Pancreas (tissue), 10 donors: ENCODE measurements at regions not wholly inside any gene's neighbourhood (a gene's known extent, or its start where the extent isn't known, plus 50 kb on each side); places are given as distances from the start of the nearest gene placed in this dataset.

Source experiments
- ATAC-seq, 4 donors: fragments of 200-7000 bp; cut with Tn5 transposase; one replicate each; pipeline versions ENCODE4 v1.8.0 to v1.9.1; 2020; ENCODE audit warnings: mild to moderate bottlenecking in 4 of 4, moderate library complexity in 4 of 4
- DNase-seq, 6 donors: peaks; one replicate each; pipeline ENCODE4 v3.0.0-alpha.2; 2020
- FAIRE-seq: peaks from 2 replicates; lab custom pipeline; 2012; peaks lifted over from hg19 to GRCh38; lab: Jason Lieb, UNC
- H3K27ac ChIP-seq, 4 donors: fragments of 200-600 bp; sonication (generic); 1 replicate in 3 of 4; 2 replicates in 1 of 4; pipeline versions ENCODE4 v1.5.0 to v1.8.0; 2020
- H3K27me3 ChIP-seq, 4 donors: fragments of 200-600 bp; one replicate each; pipeline ENCODE4 v1.8.0; 2021
- H3K36me3 ChIP-seq, 3 donors: fragments of 200-600 bp; sonication (generic) in 1 of 3; one replicate each; pipeline versions ENCODE4 v1.5.0 to v1.8.0; 2020 to 2021
- H3K4me1 ChIP-seq, 3 donors: fragments of 200-600 bp; one replicate each; pipeline ENCODE4 v1.8.0; 2021
- H3K4me3 ChIP-seq, 4 donors: fragments of 200-600 bp; sonication (generic) in 2 of 4; one replicate each; pipeline versions ENCODE4 v1.5.0 to v1.8.0; 2020 to 2021
- H3K9me3 ChIP-seq, 4 donors: fragments of 200-600 bp; one replicate each; pipeline ENCODE4 v1.8.0; 2021
- CTCF ChIP-seq, 4 donors: fragments of 200-600 bp; sonication (generic) in 3 of 4; IDR thresholded peaks; one replicate each; pipeline versions ENCODE4 v1.5.0 to v1.8.0; 2021; ENCODE audit warnings: antibody characterized with exemption in 4 of 4
- WGBS, 2 donors: extraction: QIAGEN DNeasy Blood & Tissue Kit; methylation state at CpG; one replicate each; pipeline ENCODE4 v1.1.7; 2013; 5-methylcytosine and 5-hydroxymethylcytosine counted together
- intact Hi-C, 3 donors: fragments of 100-400 bp; cut with DNase I; formaldehyde crosslinking; loops; one replicate each; pipeline versions ENCODE4 v1.11.1 to v1.14.2; 2022
- donor health status: healthy with polysubstance abuse.
- donor health status: DM: no; HTN: no; CAD: no; lungs with moderate emphysema.
- donor health status: DM: no; HTN: no; CAD: no.
- donor health status: control.
- donor health status: control.
- donor health status: Bipolar disorder and iron deficiency.
- donor health status: DM: yes; HTN: yes; CAD: no.
- donor health status: DM: no; HTN: no; CAD: no.
- donor health status: DM: no; HTN: no; CAD: no.
- donor health status: DM: yes; HTN: yes; CAD: no.

GRCh38 chr10:58996063-58996462 lies 180.4 kb upstream of the PHYHIPL start:
- ATAC-seq (no peak), DNase-seq (no peak), FAIRE-seq (no peak)
- H3K9me3 ChIP-seq, result no peaks in the 10 kb centered on the region
- TF ChIP-seq CTCF (IDR thresholded peaks at IDR 0.05), result no peak
- H3K27ac ChIP-seq, result no peak overlapping the region
- no peaks in the 10 kb centered on the region for H3K36me3 ChIP-seq
- H3K4me3 ChIP-seq, result no peak overlapping the region
- no peaks in the 10 kb centered on the region for H3K27me3 ChIP-seq
- H3K4me1 ChIP-seq, result peaks cover 10 to 40% (median 12%) of the 10 kb centered on the region in 3 donors
- intact Hi-C loops, result no loop called here
- WGBS, 2 donors, result 83 to 96% methylated on average over 2 of the region's 2 CpGs

- Histone ChIP-seq H3K27me3 (no peaks in the 10 kb centered on the region), H3K4me3 (no peak overlapping the region), H3K27ac (no peak overlapping the region), H3K9me3 (no peaks in the 10 kb centered on the region), H3K36me3 (no peaks in the 10 kb centered on the region), H3K4me1 (peaks cover 14 to 45% (median 19%) of the 10 kb centered on the region in 3 donors)
- DNase-seq (no peak), ATAC-seq (no peak), FAIRE-seq (no peak)
- intact Hi-C loops, result no loop called here
- WGBS, 2 donors, result 93 to 97% methylated on average over 2 of the region's 2 CpGs
- TF ChIP-seq CTCF (IDR thresholded peaks at IDR 0.05), result no peak
These were observed 179.6 kb upstream of the PHYHIPL start for GRCh38 chr10:58996866-58997265.

- DNase-seq, result peak in 1 of 6 donors; percentile 24
- Histone ChIP-seq H3K9me3 (no peaks in the 10 kb centered on the region), H3K36me3 (no peaks in the 10 kb centered on the region), H3K4me1 (peaks cover 14 to 53% (median 28%) of the 10 kb centered on the region in 3 donors), H3K4me3 (no peak overlapping the region), H3K27ac (peak overlapping the region in 1 of 4 donors; percentile 4), H3K27me3 (no peaks in the 10 kb centered on the region)
- 73 to 83% methylated on average over 8 of the region's 8 CpGs for WGBS, 2 donors
- ATAC-seq, result peak in 3 of 4 donors; percentile 21 to 82 (median 41)
- no peak for TF ChIP-seq CTCF (IDR thresholded peaks at IDR 0.05)
- FAIRE-seq, result no peak
- intact Hi-C loops, result no loop called here
These were observed 177.3 kb upstream of the PHYHIPL start for GRCh38 chr10:58998924-58999713.

- DNase-seq, result no peak
- H3K9me3 ChIP-seq, result no peaks in the 10 kb centered on the region
- peaks cover 7 to 44% (median 18%) of the 10 kb centered on the region in 3 donors for H3K4me1 ChIP-seq
- TF ChIP-seq CTCF (IDR thresholded peaks at IDR 0.05), result no peak
- H3K4me3 ChIP-seq, result no peak overlapping the region
- no peaks in the 10 kb centered on the region for H3K27me3 ChIP-seq
- no peak for FAIRE-seq
- intact Hi-C loops, result no loop called here
- H3K27ac ChIP-seq, result no peak overlapping the region
- WGBS, 2 donors, result 89 to 93% methylated on average over 1 of the region's 1 CpG
- no peak for ATAC-seq
- no peaks in the 10 kb centered on the region for H3K36me3 ChIP-seq
These were observed 176.1 kb upstream of the PHYHIPL start for GRCh38 chr10:59000162-59000825.
